Ureter (tissue), 1 donor: ENCODE measurements at regions not wholly inside any gene's neighbourhood (a gene's known extent, or its start where the extent isn't known, plus 50 kb on each side); places are given as distances from the start of the nearest gene placed in this dataset.
"Not testable (repeated sequence)": the region's sequence is repeated elsewhere in the genome, so short reads cannot be mapped to it uniquely, and the experiment has no call there.

Experiments
- DNase-seq: peaks from one replicate; pipeline ENCODE4 v3.0.0-alpha.2; 2020; ENCODE audit warnings: low spot score
- donor health status: DM: yes; HTN: yes; CAD: no.

GRCh38 chr13:60690604-60691003 is 293.6 kb downstream of the TDRD3 start:
- no peak for DNase-seq

GRCh38 chr13:60689571-60689970 is 292.6 kb downstream of the TDRD3 start:
- DNase-seq = no peak

- no peak for DNase-seq
These were observed 292.1 kb downstream of the TDRD3 start for GRCh38 chr13:60689076-60689475.

GRCh38 chr13:60679928-60680694 is 283.1 kb downstream of the TDRD3 start:
- DNase-seq = no peak

GRCh38 chr13:60679131-60679530 is 282.1 kb downstream of the TDRD3 start:
- DNase-seq = no peak

GRCh38 chr13:60671386-60671785 is 274.4 kb downstream of the TDRD3 start:
- no peak for DNase-seq

GRCh38 chr13:60663788-60664187 is 266.8 kb downstream of the TDRD3 start:
- DNase-seq = no peak

- DNase-seq = no peak
These were observed 265.6 kb downstream of the TDRD3 start for GRCh38 chr13:60662595-60662994.

GRCh38 chr13:60661521-60661920 is 264.5 kb downstream of the TDRD3 start:
- no peak for DNase-seq

- not testable (repeated sequence) for DNase-seq
These were observed 260.6 kb downstream of the TDRD3 start for GRCh38 chr13:60657586-60657985.

GRCh38 chr13:60655256-60655655 is 258.2 kb downstream of the TDRD3 start:
- no peak for DNase-seq

GRCh38 chr13:60654415-60654814 is 257.4 kb downstream of the TDRD3 start:
- no peak for DNase-seq

- no peak for DNase-seq
These were observed 250.5 kb downstream of the TDRD3 start for GRCh38 chr13:60647547-60647946.

- DNase-seq = no peak
These were observed 249.6 kb downstream of the TDRD3 start for GRCh38 chr13:60646620-60647019.

- no peak for DNase-seq
These were observed 248.7 kb downstream of the TDRD3 start for GRCh38 chr13:60645676-60646075.

- DNase-seq = no peak
These were observed 245.5 kb downstream of the TDRD3 start for GRCh38 chr13:60642552-60642951.

- no peak for DNase-seq
These were observed 232.1 kb downstream of the TDRD3 start for GRCh38 chr13:60629158-60629557.

GRCh38 chr13:60627071-60627686 is 230.2 kb downstream of the TDRD3 start:
- DNase-seq = no peak
